ENCODE measurements at regions not wholly inside any gene's neighbourhood (a gene's known extent, or its start where the extent isn't known, plus 50 kb on each side); places are given as distances from the start of the nearest gene placed in this dataset.

DNA sequence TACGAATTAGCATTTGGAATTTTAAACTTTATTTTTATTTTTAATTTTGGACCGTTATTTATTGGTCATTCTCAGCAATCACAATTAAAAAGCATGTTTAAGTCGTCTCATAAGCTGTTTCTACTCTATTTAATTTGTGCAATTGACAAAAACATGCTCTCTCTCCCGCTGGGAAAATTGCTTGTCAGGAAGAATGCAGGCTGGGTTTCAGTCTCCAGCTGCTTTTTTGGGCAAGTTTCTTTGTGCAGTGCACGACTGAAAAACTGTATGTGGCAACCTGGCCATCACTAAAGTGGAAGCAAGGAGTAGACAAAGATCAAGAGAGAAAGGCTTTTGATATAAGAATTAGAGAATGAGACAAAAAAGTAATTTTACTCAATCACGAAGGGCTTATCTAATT is 941.5 kb upstream of the MDGA2 start:
- no peak for TF ChIP-seq CTCF (IDR thresholded peaks at IDR 0.05)
- no peak for TF ChIP-seq EP300 (IDR thresholded peaks at IDR 0.05)
- TF ChIP-seq POLR2A (IDR thresholded peaks at IDR 0.05): no peak

Data from ovary (tissue), 3 donors.